SK-MEL-5 (cell line): ENCODE measurements at regions not wholly inside any gene's neighbourhood (a gene's known extent, or its start where the extent isn't known, plus 50 kb on each side); places are given as distances from the start of the nearest gene placed in this dataset.

Experiments
- DNase-seq: peaks from one replicate; pipeline ENCODE4 v3.0.0-alpha.2; 2016; ENCODE audit warnings: low read depth, low spot score
- in situ Hi-C: cut with HindIII; loops from 2 replicates; pipeline ENCODE4 v1.10.0; 2016; ENCODE audit warnings: low sequenced_read_pairs, high pct_unique_total_duplicates, low pct_unique_long_range_greater_than_20kb

GRCh38 chr12:92277795-92278194 is 132.1 kb upstream of the BTG1 start:
- in situ Hi-C loops, result no loop called here
- DNase-seq, result no peak

GRCh38 chr12:92276276-92276675 is 130.6 kb upstream of the BTG1 start:
- in situ Hi-C loops, result no loop called here
- no peak for DNase-seq

- DNase-seq, result no peak
- in situ Hi-C loops, result no loop called here
Observed at GRCh38 chr12:92275443-92276154, 130.0 kb upstream of the BTG1 start.

GRCh38 chr12:92273076-92273475 is 127.4 kb upstream of the BTG1 start:
- in situ Hi-C loops, result no loop called here

DNA sequence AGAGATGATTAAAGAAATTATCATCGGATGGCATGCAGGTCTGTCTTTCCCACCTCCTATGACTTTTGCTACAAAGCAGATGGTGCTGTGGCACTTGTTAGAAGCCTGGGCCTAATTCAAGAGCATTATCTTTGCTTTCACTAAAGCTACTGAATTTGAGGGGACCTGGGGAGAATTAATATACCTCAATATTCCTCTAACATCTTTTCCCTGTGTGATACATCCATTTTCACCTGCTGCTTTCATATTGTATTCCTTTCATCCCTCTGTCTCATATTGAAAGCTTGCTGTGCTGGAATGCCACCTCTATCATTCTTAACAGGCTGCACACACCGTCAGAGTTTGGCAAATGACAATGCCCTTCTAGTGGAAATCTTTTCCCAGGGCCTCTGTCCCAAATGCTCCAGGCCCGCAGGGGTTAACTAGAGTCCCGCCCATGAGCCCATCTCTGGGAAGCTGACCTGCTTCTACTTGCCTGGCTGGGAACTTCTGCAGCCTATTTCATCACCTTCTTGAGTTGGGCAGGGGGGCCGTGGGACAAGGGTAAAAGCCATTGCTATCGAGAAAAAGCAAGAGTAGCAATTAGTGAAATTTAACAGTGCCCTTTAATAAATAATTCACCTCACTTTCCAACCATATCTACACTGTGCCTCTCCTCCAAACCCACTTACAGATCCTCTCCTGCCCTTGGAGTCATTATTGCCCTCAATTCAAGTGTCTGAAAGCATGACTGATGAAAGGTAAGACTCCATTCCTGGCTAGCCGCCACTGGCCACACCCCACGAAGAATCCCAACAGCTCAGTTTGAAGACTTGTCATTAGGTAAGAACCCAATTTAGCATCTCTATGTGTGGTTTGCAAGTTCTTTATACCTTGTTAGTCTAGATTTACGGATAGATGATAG is 126.7 kb upstream of the BTG1 start:
- no peak for DNase-seq
- in situ Hi-C loops, result no loop called here

More at GRCh38 chr12:92273076-92273475, 127.4 kb upstream of the BTG1 start:
- no peak for DNase-seq

DNA sequence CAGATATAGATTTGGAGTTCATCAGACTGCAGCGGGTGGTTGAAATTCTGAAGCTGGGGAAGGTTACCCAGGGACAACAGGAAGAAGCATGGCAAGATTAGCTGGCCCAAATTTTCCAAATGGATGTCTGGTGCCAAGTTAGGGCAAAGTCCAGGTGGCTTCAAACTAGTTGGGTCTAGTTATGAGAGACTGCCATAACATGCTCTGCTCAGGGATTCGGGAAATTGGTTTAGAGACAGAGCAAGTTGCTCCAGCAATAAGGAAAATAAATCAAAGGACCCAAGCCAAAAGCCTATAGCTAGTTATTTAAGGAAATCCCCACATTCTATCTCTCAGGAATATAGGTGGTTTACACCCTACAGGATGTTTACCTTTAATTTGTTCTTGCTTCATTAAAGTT is 125.7 kb upstream of the BTG1 start:
- in situ Hi-C loops, result no loop called here
- DNase-seq, result no peak

DNA sequence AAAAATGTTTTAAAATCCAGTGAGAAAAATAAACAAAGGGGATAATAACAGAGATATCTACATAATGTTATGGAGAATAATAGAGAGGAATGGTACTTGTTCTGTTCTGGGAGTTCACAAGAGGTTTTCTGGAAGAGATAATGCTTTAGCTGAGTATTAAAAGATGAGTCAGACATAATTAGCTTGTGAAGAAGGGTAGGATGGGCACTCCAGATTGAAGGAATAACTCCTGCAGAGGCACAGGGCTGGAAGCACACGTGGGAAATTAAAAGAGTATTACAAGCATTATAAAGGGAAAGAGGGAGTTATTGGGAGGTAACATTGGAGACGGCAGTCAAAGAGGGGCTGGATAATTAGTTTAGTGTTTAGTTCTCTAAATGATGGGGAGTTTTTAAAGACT is 124.9 kb upstream of the BTG1 start:
- DNase-seq, result no peak
- in situ Hi-C loops, result no loop called here

DNA sequence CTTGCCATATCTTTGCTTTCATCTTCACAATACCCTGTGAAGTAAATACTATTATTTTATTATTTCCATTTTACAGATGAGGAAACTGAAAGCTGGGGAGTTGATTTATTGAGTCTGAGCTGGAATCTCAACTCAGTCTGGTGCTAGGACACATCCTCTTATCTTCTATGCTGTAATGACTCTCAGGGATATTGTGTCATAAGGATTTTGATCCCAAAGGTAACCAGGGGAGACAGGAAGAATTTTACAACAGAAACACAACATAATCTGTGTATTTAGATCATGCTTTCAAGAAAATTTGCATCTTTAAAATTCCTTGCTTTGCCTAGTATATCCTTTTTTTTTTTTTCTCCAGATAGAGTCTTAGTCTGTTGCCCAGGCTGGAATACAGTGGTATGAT is 123.3 kb upstream of the BTG1 start:
- no peak for DNase-seq
- in situ Hi-C loops, result no loop called here

DNA sequence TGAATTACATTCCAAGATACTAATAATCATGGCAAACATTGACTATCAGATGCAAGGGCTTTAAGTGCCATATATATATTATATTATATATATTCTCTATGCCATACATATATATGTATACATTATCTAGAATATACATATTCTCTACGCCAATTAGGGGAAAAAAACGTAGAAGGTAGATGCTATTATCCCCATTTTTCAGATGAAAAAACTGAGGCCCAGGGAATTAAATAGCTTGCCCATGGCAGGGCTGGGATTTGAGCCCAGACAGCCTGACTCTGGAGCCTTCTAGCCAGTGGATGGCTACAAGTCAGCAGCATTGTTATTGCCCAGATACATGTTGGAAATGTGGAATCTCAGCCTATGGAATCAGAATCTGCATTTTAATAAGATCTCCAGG is 116.0 kb upstream of the BTG1 start:
- in situ Hi-C loops, result no loop called here
- DNase-seq, result no peak

- in situ Hi-C loops, result no loop called here
Observed at GRCh38 chr12:92261071-92261470, 115.4 kb upstream of the BTG1 start.

GRCh38 chr12:92259696-92260251 is 114.1 kb upstream of the BTG1 start:
- DNase-seq, result no peak
- in situ Hi-C loops, result no loop called here

More at GRCh38 chr12:92261071-92261470, 115.4 kb upstream of the BTG1 start:
- DNase-seq, result no peak

GRCh38 chr12:92259291-92259690 is 113.6 kb upstream of the BTG1 start:
- DNase-seq, result no peak
- in situ Hi-C loops, result no loop called here

GRCh38 chr12:92257261-92257660 is 111.6 kb upstream of the BTG1 start:
- in situ Hi-C loops, result no loop called here
- no peak for DNase-seq

DNA sequence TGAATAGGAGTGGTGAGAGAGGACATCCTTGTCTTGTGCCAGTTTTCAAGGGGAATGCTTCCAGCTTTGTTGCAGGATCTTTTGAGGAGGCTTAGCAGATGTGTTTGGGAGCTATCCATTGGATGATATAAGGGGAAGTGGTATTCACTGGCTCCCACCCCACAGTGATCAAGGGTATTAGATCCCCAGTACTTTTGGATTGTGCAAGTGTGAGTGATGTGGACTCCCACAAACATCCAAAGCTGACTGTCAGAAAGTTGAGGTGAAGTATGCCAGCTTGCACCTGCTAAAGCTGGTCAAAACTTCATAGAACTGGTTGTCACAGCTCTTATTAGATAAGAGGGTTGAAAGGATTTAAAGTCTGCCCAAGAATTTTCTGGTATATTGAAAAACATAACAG is 110.1 kb upstream of the BTG1 start:
- in situ Hi-C loops, result no loop called here
- no peak for DNase-seq

GRCh38 chr12:92253301-92253700 is 107.7 kb upstream of the BTG1 start:
- no peak for DNase-seq
- in situ Hi-C loops, result no loop called here

DNA sequence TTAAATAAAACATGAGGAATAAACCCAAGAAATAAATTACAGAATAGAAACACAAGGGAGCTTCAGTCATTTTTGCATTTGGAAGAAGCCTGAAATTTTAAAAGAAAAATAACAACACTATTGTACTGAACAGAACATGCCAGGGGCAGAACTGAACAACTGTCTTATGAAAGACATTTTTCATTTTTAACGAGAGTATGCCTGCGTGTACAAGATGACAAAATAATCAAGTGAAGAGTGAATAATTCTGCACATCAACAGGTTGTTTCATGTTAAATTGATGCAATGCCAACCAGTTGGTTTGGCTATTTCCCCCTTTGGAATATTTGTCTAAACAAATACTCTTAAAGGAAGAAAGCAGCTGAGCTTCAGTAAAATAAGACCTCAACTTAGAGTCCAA is 103.3 kb upstream of the BTG1 start:
- in situ Hi-C loops, result no loop called here
- peak; percentile 58 for DNase-seq

- peak; percentile 15 for DNase-seq
Observed at GRCh38 chr12:92244036-92244435, 98.4 kb upstream of the BTG1 start.

DNA sequence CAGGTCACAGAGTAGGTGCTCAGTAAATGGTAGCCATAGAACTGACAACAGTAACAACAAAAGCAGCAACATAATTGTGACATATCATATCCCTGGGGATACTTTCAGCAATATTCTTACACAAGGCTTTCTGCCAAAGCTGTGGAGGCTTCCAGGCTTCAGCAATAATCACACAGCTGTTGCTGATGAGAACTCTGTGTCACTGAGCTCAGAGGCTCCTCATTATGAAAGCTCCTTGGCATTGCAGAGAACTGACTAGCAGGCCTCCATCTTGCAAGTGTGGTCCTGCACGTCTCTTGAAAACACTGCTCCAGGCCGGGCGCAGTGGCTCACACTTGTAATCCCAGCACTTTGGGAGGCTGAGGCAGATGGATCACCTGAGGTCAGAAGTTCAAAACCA is 97.3 kb upstream of the BTG1 start:
- in situ Hi-C loops, result no loop called here
- DNase-seq, result no peak

More at GRCh38 chr12:92244036-92244435, 98.4 kb upstream of the BTG1 start:
- in situ Hi-C loops, result no loop called here
